NB4 (cell line): ENCODE measurements at regions not wholly inside any gene's neighbourhood (a gene's known extent, or its start where the extent isn't known, plus 50 kb on each side); places are given as distances from the start of the nearest gene placed in this dataset.

ENCODE experiments used
- MYC ChIP-seq: IDR thresholded peaks from 2 replicates; pipeline ENCODE4 v1.6.1; 2011; ENCODE audit warnings: low read depth, low read length
- POLR2A ChIP-seq: IDR thresholded peaks from 2 replicates; pipeline ENCODE4 v1.6.1; 2011; ENCODE audit warnings: mild to moderate bottlenecking; ENCODE audit not compliant: insufficient read length; ENCODE audit errors: extremely low read depth
- TF ChIP-seq, protein P1 (sequence below): IDR thresholded peaks from one replicate; pipeline ENCODE4 v1.5.1; 2012; ENCODE audit warnings: low read depth, low read length
- TF ChIP-seq, protein P2 (sequence below): IDR thresholded peaks from 2 replicates; pipeline ENCODE4 v1.6.1; 2011; ENCODE audit warnings: low read depth, low read length

DNA sequence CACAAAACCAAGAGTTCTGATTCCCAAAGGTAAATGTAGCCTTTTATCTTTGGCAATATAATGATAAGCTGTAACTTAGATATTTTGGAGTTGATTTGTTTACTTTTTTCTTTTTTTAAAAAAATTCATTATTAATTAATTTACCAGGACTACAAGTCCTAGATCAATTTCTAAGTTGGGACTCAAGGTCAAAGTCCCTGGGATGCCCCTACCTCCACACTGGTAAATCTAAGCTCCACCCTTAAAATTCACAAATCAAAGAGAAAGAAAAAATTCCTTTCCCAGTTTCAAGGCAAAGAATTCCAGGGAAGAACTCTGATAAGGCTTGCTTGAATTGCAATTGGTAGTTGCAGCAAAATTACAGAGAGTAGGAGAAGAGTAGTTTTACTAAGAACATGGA is 71.3 kb downstream of the MDH1 start:
- TF ChIP-seq, protein P1, sequence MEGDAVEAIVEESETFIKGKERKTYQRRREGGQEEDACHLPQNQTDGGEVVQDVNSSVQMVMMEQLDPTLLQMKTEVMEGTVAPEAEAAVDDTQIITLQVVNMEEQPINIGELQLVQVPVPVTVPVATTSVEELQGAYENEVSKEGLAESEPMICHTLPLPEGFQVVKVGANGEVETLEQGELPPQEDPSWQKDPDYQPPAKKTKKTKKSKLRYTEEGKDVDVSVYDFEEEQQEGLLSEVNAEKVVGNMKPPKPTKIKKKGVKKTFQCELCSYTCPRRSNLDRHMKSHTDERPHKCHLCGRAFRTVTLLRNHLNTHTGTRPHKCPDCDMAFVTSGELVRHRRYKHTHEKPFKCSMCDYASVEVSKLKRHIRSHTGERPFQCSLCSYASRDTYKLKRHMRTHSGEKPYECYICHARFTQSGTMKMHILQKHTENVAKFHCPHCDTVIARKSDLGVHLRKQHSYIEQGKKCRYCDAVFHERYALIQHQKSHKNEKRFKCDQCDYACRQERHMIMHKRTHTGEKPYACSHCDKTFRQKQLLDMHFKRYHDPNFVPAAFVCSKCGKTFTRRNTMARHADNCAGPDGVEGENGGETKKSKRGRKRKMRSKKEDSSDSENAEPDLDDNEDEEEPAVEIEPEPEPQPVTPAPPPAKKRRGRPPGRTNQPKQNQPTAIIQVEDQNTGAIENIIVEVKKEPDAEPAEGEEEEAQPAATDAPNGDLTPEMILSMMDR, result no peak
- TF ChIP-seq POLR2A, result no peak
- no peak for TF ChIP-seq MYC
- TF ChIP-seq, protein P2, sequence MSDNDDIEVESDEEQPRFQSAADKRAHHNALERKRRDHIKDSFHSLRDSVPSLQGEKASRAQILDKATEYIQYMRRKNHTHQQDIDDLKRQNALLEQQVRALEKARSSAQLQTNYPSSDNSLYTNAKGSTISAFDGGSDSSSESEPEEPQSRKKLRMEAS, result no peak
